Esophagus muscularis mucosa (tissue), 3 donors: ENCODE measurements at regions not wholly inside any gene's neighbourhood (a gene's known extent, or its start where the extent isn't known, plus 50 kb on each side); places are given as distances from the start of the nearest gene placed in this dataset.

Experiments used
- CTCF ChIP-seq, 3 experiments: fragments of 200-600 bp in 2 of 3; fragments of 450-650 bp in 1 of 3; sonication (generic) in 2 of 3; IDR thresholded peaks; one replicate each; pipeline ENCODE4 v1.5.1; 2017 to 2019; ENCODE audit warnings: antibody characterized with exemption in 3 of 3, mild to moderate bottlenecking in 2 of 3, moderate library complexity in 1 of 3
- POLR2A ChIP-seq: fragments of 450-650 bp; IDR thresholded peaks from one replicate; pipeline ENCODE4 v1.6.1; 2017; ENCODE audit warnings: antibody characterized with exemption, moderate library complexity, mild to moderate bottlenecking, low read depth

DNA sequence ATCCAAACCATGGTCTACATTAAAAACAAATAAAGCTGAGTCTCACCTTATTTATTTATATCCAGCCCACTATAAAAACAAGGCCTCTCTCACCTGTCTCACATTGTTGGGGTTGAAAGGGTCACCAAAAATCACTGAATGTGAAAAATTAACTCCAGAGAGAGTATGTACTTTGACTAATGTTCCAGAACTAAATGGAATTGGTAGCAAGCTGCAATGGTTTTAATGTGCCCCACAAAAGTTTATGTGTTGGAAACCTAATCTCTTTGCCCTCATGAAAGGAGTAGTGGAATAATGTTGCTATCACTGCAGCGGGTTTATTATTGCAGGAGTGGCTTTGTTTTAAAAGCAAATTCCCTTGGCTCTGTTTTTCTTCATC lies 230.3 kb downstream of the LTN1 start:
- no peak for TF ChIP-seq CTCF (IDR thresholded peaks at IDR 0.05)
- no peak for TF ChIP-seq POLR2A
